Thyroid gland (tissue), 4 donors: ENCODE measurements at regions not wholly inside any gene's neighbourhood (a gene's known extent, or its start where the extent isn't known, plus 50 kb on each side); places are given as distances from the start of the nearest gene placed in this dataset.

Source experiments
- POLR2A ChIP-seq, 2 donors: fragments of 450-650 bp; IDR thresholded peaks; one replicate each; pipeline ENCODE4 v1.6.1; 2017; ENCODE audit warnings: antibody characterized with exemption in 2 of 2, mild to moderate bottlenecking in 2 of 2, moderate library complexity in 1 of 2
- TF ChIP-seq, protein P1 (sequence below), 6 experiments: fragments of 200-600 bp in 3 of 6; fragments of 450-650 bp in 3 of 6; sonication (generic) in 3 of 6; IDR thresholded peaks; one replicate each; pipeline ENCODE4 v1.5.1; 2016 to 2019; ENCODE audit warnings: antibody characterized with exemption in 6 of 6, mild to moderate bottlenecking in 2 of 6, inconsistent platforms in 1 of 6, moderate library complexity in 1 of 6

DNA sequence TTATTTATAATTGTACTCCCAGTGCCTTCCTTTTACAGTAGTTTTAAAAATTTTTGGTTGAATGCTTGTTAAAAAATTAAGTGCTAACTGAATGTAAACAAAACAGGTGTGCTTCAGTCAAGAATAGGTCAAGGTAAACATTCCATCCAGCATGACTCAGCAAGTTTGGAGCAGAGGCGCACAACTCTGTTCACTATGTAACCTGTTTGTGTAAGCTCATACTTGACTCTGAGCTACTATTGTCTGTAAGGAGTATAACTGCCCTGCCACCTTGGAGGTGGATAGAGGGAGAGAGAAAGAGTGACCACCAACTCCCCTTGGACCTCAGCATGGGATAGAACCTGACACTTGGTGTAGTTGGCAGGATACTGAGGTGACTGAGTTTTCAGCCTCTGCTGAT lies 207.4 kb upstream of the SYT4 start:
- no peak for TF ChIP-seq POLR2A (IDR thresholded peaks at IDR 0.05)
- TF ChIP-seq, protein P1, sequence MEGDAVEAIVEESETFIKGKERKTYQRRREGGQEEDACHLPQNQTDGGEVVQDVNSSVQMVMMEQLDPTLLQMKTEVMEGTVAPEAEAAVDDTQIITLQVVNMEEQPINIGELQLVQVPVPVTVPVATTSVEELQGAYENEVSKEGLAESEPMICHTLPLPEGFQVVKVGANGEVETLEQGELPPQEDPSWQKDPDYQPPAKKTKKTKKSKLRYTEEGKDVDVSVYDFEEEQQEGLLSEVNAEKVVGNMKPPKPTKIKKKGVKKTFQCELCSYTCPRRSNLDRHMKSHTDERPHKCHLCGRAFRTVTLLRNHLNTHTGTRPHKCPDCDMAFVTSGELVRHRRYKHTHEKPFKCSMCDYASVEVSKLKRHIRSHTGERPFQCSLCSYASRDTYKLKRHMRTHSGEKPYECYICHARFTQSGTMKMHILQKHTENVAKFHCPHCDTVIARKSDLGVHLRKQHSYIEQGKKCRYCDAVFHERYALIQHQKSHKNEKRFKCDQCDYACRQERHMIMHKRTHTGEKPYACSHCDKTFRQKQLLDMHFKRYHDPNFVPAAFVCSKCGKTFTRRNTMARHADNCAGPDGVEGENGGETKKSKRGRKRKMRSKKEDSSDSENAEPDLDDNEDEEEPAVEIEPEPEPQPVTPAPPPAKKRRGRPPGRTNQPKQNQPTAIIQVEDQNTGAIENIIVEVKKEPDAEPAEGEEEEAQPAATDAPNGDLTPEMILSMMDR (IDR thresholded peaks at IDR 0.05), result no peak
